ENCODE measurements at regions not wholly inside any gene's neighbourhood (a gene's known extent, or its start where the extent isn't known, plus 50 kb on each side); places are given as distances from the start of the nearest gene placed in this dataset.

DNA sequence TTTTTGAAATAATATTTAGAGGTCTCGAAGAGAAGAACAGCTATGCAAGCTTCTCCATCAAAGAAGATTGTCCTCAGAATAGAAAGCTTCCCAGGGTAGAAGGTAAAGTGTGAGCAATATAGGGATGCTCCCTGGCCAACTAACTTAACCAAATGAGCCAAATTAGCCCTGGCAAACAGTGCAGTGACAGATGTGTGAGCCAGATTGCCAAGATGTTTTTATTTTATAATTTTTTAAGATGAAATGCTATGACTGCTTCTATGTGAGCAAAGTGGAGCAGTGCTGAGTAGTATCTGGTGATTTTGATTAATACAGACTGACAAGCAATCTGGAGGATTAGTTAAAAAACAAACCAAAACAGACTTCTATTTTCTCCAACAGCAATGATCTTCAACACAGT is 202.1 kb downstream of the NOVA1 start:
- H3K27ac ChIP-seq (ENCODE audit: low read length): no peak overlapping the region
- H3K27me3 Mint-ChIP-seq: no peaks in the 10 kb centered on the region
- H3K4me3 Mint-ChIP-seq: no peak overlapping the region
- H3K36me3 Mint-ChIP-seq: no peaks in the 10 kb centered on the region
- H3K36me3 ChIP-seq (ENCODE audit: control insufficient read depth in 2 of 2, extremely low read depth in 1 of 2, insufficient read depth in 1 of 2, low read length in 1 of 2): no peaks in the 10 kb centered on the region
- WGBS (ENCODE audit: insufficient coverage): no CpG with 5 or more reads among the region's 1 CpG
- H3K27ac Mint-ChIP-seq: no peak overlapping the region
- DNase-seq (no peak), ATAC-seq (replicated peaks in 1 of 4) (no peak)
- H3K9me3 ChIP-seq: no peaks in the 10 kb centered on the region
- no peaks in the 10 kb centered on the region for H3K4me1 Mint-ChIP-seq
- H3K27me3 ChIP-seq (replicated peaks in 1 of 2; ENCODE audit: control insufficient read depth in 2 of 2, extremely low read depth in 1 of 2, insufficient read depth in 2 of 2, low read length in 1 of 2): no peaks in the 10 kb centered on the region
- no peak overlapping the region for H3K4me3 ChIP-seq (ENCODE audit: control insufficient read depth in 1 of 2, extremely low read depth in 1 of 2, low read length in 1 of 2)
- H3K9me3 Mint-ChIP-seq: peaks cover 13 to 36% (median 24%) of the 10 kb centered on the region in 3 donors
- ChIA-PET CTCF (no interaction called here), POLR2A (no interaction called here)
- H3K4me1 ChIP-seq (ENCODE audit: control insufficient read depth in 1 of 2, extremely low read depth in 1 of 2, insufficient read depth in 2 of 2, low read length in 2 of 2): no peaks in the 10 kb centered on the region

DNA sequence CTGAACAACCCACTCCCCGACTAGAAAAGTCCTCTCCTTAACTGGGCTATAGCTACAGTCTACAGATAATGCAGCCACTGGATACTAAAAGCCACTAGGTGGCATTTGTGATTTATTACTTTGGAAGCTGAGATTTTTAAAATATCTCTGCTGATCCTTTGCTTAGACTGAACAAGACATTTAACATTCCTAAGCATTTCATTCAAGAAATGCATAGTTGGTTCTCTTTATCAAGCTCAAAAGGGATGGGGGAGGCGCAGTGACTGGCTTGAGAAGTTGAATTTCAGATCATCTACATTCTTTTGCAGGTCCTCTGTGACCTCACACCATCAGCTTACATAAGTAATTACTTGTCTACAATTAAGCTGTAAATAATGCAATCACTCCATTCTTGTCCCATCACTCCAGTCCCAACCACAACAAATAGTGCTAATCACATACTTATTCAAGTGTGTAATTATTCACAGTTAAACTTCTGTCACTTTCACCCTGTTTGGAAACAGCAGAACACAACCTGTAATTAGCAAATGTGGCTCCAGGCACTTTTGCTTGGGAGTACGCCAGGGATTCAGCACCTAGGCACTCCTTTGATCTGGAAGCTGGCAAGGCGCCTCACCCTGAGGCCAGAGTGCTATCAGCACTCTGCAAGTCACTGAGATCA is 203.6 kb downstream of the NOVA1 start:
- no peak for DNase-seq
- Histone ChIP-seq H3K9me3 (no peaks in the 10 kb centered on the region), H3K4me3 (ENCODE audit: control insufficient read depth in 1 of 2, extremely low read depth in 1 of 2, low read length in 1 of 2) (no peak overlapping the region), H3K27ac (ENCODE audit: low read length) (no peak overlapping the region), H3K36me3 (ENCODE audit: control insufficient read depth in 2 of 2, extremely low read depth in 1 of 2, insufficient read depth in 1 of 2, low read length in 1 of 2) (no peaks in the 10 kb centered on the region), H3K27me3 (replicated peaks in 1 of 2; ENCODE audit: control insufficient read depth in 2 of 2, extremely low read depth in 1 of 2, insufficient read depth in 2 of 2, low read length in 1 of 2) (no peaks in the 10 kb centered on the region), H3K4me1 (ENCODE audit: control insufficient read depth in 1 of 2, extremely low read depth in 1 of 2, insufficient read depth in 2 of 2, low read length in 2 of 2) (no peaks in the 10 kb centered on the region)
- WGBS (ENCODE audit: insufficient coverage): 52% methylated on average over 2 of the region's 4 CpGs
- no peak for ATAC-seq (replicated peaks in 1 of 4)
- H3K4me1 Mint-ChIP-seq: no peaks in the 10 kb centered on the region
- H3K4me3 Mint-ChIP-seq: no peak overlapping the region
- H3K36me3 Mint-ChIP-seq: no peaks in the 10 kb centered on the region
- H3K27me3 Mint-ChIP-seq: no peaks in the 10 kb centered on the region
- H3K27ac Mint-ChIP-seq: no peak overlapping the region
- ChIA-PET POLR2A (no interaction called here), CTCF (no interaction called here)
- H3K9me3 Mint-ChIP-seq: peaks cover 13 to 36% (median 23%) of the 10 kb centered on the region in 3 donors

GRCh38 chr14:26392498-26392897 is 205.3 kb downstream of the NOVA1 start:
- no peaks in the 10 kb centered on the region for H3K36me3 ChIP-seq (ENCODE audit: control insufficient read depth in 2 of 2, extremely low read depth in 1 of 2, insufficient read depth in 1 of 2, low read length in 1 of 2)
- H3K27ac Mint-ChIP-seq: no peak overlapping the region
- no peaks in the 10 kb centered on the region for H3K27me3 Mint-ChIP-seq
- H3K9me3 ChIP-seq: no peaks in the 10 kb centered on the region
- 60% methylated on average over 6 of the region's 7 CpGs for whole genome bisulfite sequencing (ENCODE audit: insufficient coverage)
- H3K4me3 ChIP-seq (ENCODE audit: control insufficient read depth in 1 of 2, extremely low read depth in 1 of 2, low read length in 1 of 2): no peak overlapping the region
- H3K4me1 Mint-ChIP-seq: no peaks in the 10 kb centered on the region
- ATAC-seq (replicated peaks in 1 of 4): no peak
- H3K27me3 ChIP-seq (replicated peaks in 1 of 2; ENCODE audit: control insufficient read depth in 2 of 2, extremely low read depth in 1 of 2, insufficient read depth in 2 of 2, low read length in 1 of 2): no peaks in the 10 kb centered on the region
- no peak overlapping the region for H3K4me3 Mint-ChIP-seq
- H3K9me3 Mint-ChIP-seq: peaks cover 13 to 32% (median 27%) of the 10 kb centered on the region in 3 donors
- CTCF ChIA-PET: no interaction called here
- DNase-seq: no peak
- H3K36me3 Mint-ChIP-seq: no peaks in the 10 kb centered on the region
- no peak overlapping the region for H3K27ac ChIP-seq (ENCODE audit: low read length)
- no peaks in the 10 kb centered on the region for H3K4me1 ChIP-seq (ENCODE audit: control insufficient read depth in 1 of 2, extremely low read depth in 1 of 2, insufficient read depth in 2 of 2, low read length in 2 of 2)
- POLR2A ChIA-PET: no interaction called here

DNA sequence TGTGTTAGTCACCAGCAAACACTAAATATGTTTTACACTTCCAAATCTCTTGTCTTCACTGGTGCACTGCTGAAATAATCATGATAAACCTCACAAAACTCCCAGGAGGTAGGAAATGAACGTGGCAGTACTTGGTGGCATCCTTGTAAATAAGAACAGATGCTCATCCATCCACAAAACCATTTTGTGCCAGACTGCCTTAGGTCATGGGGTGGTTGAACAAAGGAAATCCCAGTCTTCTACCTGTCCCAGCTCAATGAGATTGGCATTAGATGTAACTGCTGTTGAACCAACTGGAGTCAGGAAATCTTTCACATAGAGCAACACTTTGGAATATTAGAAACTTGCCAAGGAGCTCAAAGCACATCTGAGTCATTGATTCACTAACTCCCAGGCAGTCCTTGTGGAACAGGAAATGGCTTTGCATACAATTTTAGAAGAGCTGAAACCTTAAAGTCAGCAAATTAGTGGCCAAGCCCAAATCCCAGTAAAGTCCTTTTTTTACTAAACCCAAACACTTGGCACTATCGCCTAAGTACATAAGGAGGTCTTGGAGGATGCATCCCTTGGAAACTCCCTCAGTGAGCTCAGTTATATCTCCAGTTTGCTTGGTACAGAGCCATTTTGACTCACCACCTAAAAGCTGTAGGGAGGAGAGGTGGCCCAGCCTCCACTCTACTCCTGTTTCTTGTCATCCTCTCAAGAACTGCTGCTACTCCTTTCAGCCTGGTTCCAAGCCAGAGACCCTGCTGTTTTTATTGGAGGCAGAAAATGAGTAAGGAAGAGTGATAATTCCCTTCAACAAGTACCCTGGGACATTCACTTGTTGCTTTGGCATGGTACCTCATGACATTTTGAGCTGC is 208.0 kb downstream of the NOVA1 start:
- Histone ChIP-seq H3K27ac (ENCODE audit: low read length) (no peak overlapping the region), H3K4me3 (ENCODE audit: control insufficient read depth in 1 of 2, extremely low read depth in 1 of 2, low read length in 1 of 2) (no peak overlapping the region), H3K27me3 (replicated peaks in 1 of 2; ENCODE audit: control insufficient read depth in 2 of 2, extremely low read depth in 1 of 2, insufficient read depth in 2 of 2, low read length in 1 of 2) (no peaks in the 10 kb centered on the region), H3K36me3 (ENCODE audit: control insufficient read depth in 2 of 2, extremely low read depth in 1 of 2, insufficient read depth in 1 of 2, low read length in 1 of 2) (no peaks in the 10 kb centered on the region), H3K9me3 (no peaks in the 10 kb centered on the region), H3K4me1 (ENCODE audit: control insufficient read depth in 1 of 2, extremely low read depth in 1 of 2, insufficient read depth in 2 of 2, low read length in 2 of 2) (no peaks in the 10 kb centered on the region)
- DNase-seq (no peak), ATAC-seq (replicated peaks in 1 of 4) (no peak)
- Mint-ChIP-seq H3K9me3 (peaks cover 10 to 26% (median 20%) of the 10 kb centered on the region in 3 donors), H3K4me3 (no peak overlapping the region), H3K27me3 (no peaks in the 10 kb centered on the region), H3K27ac (no peak overlapping the region), H3K36me3 (no peaks in the 10 kb centered on the region), H3K4me1 (no peaks in the 10 kb centered on the region)
- ChIA-PET POLR2A (no interaction called here), CTCF (no interaction called here)
- WGBS (ENCODE audit: insufficient coverage): no CpG with 5 or more reads among the region's 2 CpGs

DNA sequence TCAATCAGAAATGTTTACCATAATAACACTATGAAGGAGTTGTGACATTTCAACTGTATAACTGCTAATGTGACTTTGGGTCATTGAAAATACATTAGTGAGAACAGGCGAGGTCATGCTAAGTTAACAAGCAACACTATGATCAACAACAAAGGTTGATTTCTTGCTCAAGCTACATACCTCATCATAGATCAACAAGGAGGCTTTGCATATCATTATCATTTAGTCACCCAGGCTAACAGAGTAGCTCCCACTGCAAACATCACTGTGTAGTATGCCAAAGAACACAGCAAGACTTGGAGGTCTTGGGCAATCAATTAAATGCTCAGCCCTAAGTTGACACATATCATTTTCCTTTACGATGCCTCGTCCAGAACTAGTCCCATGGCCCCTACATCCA is 212.5 kb downstream of the NOVA1 start:
- Histone ChIP-seq H3K4me1 (ENCODE audit: control insufficient read depth in 1 of 2, extremely low read depth in 1 of 2, insufficient read depth in 2 of 2, low read length in 2 of 2) (no peaks in the 10 kb centered on the region), H3K27ac (ENCODE audit: low read length) (no peak overlapping the region), H3K9me3 (no peaks in the 10 kb centered on the region), H3K4me3 (ENCODE audit: control insufficient read depth in 1 of 2, extremely low read depth in 1 of 2, low read length in 1 of 2) (no peak overlapping the region), H3K36me3 (ENCODE audit: control insufficient read depth in 2 of 2, extremely low read depth in 1 of 2, insufficient read depth in 1 of 2, low read length in 1 of 2) (no peaks in the 10 kb centered on the region), H3K27me3 (replicated peaks in 1 of 2; ENCODE audit: control insufficient read depth in 2 of 2, extremely low read depth in 1 of 2, insufficient read depth in 2 of 2, low read length in 1 of 2) (no peaks in the 10 kb centered on the region)
- H3K4me3 Mint-ChIP-seq: no peak overlapping the region
- WGBS (ENCODE audit: insufficient coverage): no CpG with 5 or more reads among the region's 3 CpGs
- no peaks in the 10 kb centered on the region for H3K27me3 Mint-ChIP-seq
- ChIA-PET CTCF (no interaction called here), POLR2A (no interaction called here)
- ATAC-seq (replicated peaks in 1 of 4) (no peak), DNase-seq (no peak)
- no peak overlapping the region for H3K27ac Mint-ChIP-seq
- no peaks in the 10 kb centered on the region for H3K4me1 Mint-ChIP-seq
- H3K36me3 Mint-ChIP-seq: no peaks in the 10 kb centered on the region
- H3K9me3 Mint-ChIP-seq: peaks cover 0 to 17% (median 10%) of the 10 kb centered on the region in 3 donors

DNA sequence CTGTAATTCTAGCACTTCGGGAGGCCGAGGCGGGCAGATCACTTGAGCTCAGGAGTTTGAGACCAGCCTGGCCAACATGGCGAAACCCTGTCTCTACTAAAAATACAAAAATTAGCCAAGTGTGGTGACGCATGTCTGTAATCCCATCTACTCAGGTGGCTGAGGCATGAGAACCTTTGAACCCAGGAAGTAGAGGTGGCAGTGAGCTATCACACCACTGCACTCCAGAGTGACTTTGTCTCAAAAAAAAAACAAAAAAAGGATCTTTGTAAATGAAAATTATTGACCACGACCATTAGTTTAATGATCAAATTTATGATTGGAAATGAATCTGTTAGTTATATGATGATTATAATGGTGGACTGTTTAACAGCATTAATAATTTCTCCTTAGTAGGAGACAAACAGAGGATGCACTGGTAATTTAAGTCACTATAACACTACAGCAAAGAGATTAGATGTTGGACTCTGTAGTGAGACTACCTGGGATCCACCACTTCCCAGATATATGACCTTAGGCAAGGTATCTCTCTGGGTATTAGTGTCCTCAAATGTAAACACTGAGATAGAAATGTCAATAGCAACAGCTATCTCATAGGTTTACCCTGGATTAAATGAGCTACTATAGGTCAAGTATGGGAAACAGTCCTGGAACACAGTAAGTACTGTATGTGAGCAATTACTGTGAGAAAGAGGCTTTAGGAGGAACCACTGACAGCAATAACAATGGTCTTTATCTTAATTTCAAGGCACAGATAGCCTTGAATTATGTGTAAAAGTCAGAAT is 214.7 kb downstream of the NOVA1 start:
- Mint-ChIP-seq H3K9me3 (peaks cover 0 to 20% (median 10%) of the 10 kb centered on the region in 3 donors), H3K4me3 (no peak overlapping the region), H3K27ac (no peak overlapping the region), H3K4me1 (no peaks in the 10 kb centered on the region), H3K36me3 (no peaks in the 10 kb centered on the region), H3K27me3 (no peaks in the 10 kb centered on the region)
- Histone ChIP-seq H3K4me1 (ENCODE audit: control insufficient read depth in 1 of 2, extremely low read depth in 1 of 2, insufficient read depth in 2 of 2, low read length in 2 of 2) (no peaks in the 10 kb centered on the region), H3K9me3 (no peaks in the 10 kb centered on the region), H3K27me3 (replicated peaks in 1 of 2; ENCODE audit: control insufficient read depth in 2 of 2, extremely low read depth in 1 of 2, insufficient read depth in 2 of 2, low read length in 1 of 2) (no peaks in the 10 kb centered on the region), H3K4me3 (ENCODE audit: control insufficient read depth in 1 of 2, extremely low read depth in 1 of 2, low read length in 1 of 2) (no peak overlapping the region), H3K27ac (ENCODE audit: low read length) (no peak overlapping the region), H3K36me3 (ENCODE audit: control insufficient read depth in 2 of 2, extremely low read depth in 1 of 2, insufficient read depth in 1 of 2, low read length in 1 of 2) (no peaks in the 10 kb centered on the region)
- WGBS (ENCODE audit: insufficient coverage): no CpG with 5 or more reads among the region's 6 CpGs
- no peak for ATAC-seq (replicated peaks in 1 of 4)
- ChIA-PET POLR2A (no interaction called here), CTCF (no interaction called here)
- DNase-seq: no peak
